Kidney epithelial cell (primary cell): ENCODE measurements at regions not wholly inside any gene's neighbourhood (a gene's known extent, or its start where the extent isn't known, plus 50 kb on each side); places are given as distances from the start of the nearest gene placed in this dataset.

Experiments used
- DNase-seq: peaks from one replicate; pipeline ENCODE4 v3.0.0-alpha.2; 2010; ENCODE audit warnings: low read depth
- H3K27me3 ChIP-seq: 2 replicates; pipeline ENCODE4 v1.6.0; 2011; ENCODE audit warnings: low read length; ENCODE audit not compliant: control insufficient read depth, insufficient read depth
- H3K36me3 ChIP-seq: 2 replicates; pipeline ENCODE4 v1.5.1; 2011; ENCODE audit warnings: low read length; ENCODE audit not compliant: control insufficient read depth, insufficient read depth
- H3K4me3 ChIP-seq: 2 replicates; pipeline ENCODE4 v1.5.1; 2011; ENCODE audit warnings: low read depth, mild to moderate bottlenecking, control low read depth, low read length
- CTCF ChIP-seq: IDR thresholded peaks from 2 replicates; pipeline ENCODE4 v1.5.1; 2011; ENCODE audit warnings: mild to moderate bottlenecking, moderate library complexity, low read length, control low read depth, inconsistent platforms; ENCODE audit not compliant: insufficient read depth, poor library complexity, severe bottlenecking

GRCh38 chr6:82419132-82419581 lies 55.5 kb downstream of the TPBG start:
- no peak overlapping the region for H3K4me3 ChIP-seq
- no peaks in the 10 kb centered on the region for H3K27me3 ChIP-seq
- H3K36me3 ChIP-seq: no peaks in the 10 kb centered on the region
- no peak for TF ChIP-seq CTCF
- DNase-seq: no peak

DNA sequence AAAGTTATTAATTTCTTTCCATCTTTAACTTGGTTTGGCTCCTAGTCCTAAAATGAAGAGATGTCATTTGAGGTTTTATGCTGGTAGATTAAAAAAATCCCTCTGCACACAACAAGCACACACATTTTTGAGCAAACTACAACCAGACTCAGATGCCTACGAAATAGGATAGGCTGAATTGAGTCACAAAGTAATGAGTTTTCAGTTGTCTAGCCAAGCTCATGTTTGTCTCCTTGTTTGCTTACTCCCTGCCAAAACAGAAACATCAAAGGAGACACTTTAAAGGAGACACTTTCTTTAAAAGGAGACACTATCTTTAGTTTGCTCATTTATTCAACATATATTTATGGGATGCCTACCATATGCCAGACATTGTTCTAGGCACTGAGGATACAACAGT lies 56.2 kb downstream of the TPBG start:
- Histone ChIP-seq H3K27me3 (no peaks in the 10 kb centered on the region), H3K4me3 (no peak overlapping the region), H3K36me3 (no peaks in the 10 kb centered on the region)
- no peak for TF ChIP-seq CTCF
- DNase-seq: no peak

- H3K27me3 ChIP-seq: no peaks in the 10 kb centered on the region
- DNase-seq: no peak
- no peaks in the 10 kb centered on the region for H3K36me3 ChIP-seq
- no peak overlapping the region for H3K4me3 ChIP-seq
- TF ChIP-seq CTCF: no peak
Measured at GRCh38 chr6:82430611-82431010, 67.0 kb downstream of the TPBG start.

DNA sequence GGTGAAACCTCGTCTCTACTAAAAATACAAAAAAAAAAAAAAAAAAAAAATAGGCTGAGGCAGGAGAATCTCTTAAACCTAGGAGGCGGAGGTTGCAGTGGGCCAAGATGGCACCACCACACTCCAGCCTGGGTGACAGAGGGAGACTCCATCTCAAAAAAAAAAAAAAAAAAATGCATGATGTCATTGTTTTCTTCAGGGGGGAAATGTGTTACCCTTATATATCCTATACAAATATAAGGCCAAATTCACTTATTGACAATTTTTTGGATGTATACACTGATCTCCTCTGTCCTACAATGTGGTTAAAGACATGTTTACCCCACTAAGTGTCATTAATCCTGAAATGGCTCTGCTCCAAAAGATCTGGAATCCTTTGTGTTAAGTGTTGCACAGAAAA lies 73.1 kb downstream of the TPBG start:
- no peak overlapping the region for H3K4me3 ChIP-seq
- H3K27me3 ChIP-seq: no peaks in the 10 kb centered on the region
- no peak for TF ChIP-seq CTCF
- no peaks in the 10 kb centered on the region for H3K36me3 ChIP-seq
- no peak for DNase-seq

DNA sequence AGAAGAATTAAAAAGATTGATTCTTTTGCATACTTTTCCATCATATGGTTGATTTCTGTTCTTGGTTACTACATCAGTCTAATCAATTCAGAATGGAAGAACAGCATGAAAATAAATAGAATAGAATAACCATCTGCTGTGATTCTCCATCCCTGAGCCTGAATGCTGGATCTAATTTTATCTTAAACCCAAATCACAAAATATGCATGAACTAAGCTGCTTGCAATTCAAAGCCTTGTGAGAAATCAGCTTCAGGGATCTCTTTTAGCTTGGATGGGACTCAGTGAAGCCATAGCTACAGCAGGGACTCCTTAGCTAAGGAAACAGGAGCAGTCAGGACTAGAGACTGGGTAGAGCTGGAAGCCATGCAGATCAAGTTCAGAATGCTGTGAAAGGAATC lies 74.1 kb downstream of the TPBG start:
- no peak for DNase-seq
- Histone ChIP-seq H3K4me3 (no peak overlapping the region), H3K36me3 (no peaks in the 10 kb centered on the region), H3K27me3 (no peaks in the 10 kb centered on the region)
- no peak for TF ChIP-seq CTCF

GRCh38 chr6:82441047-82441855 lies 77.6 kb downstream of the TPBG start:
- no peak for TF ChIP-seq CTCF
- no peaks in the 10 kb centered on the region for H3K27me3 ChIP-seq

More at GRCh38 chr6:82441047-82441855, 77.6 kb downstream of the TPBG start:
- no peak for DNase-seq
- Histone ChIP-seq H3K36me3 (no peaks in the 10 kb centered on the region), H3K4me3 (no peak overlapping the region)
